H9 (cell line): ENCODE measurements at regions not wholly inside any gene's neighbourhood (a gene's known extent, or its start where the extent isn't known, plus 50 kb on each side); places are given as distances from the start of the nearest gene placed in this dataset.

Experiments used
- DNase-seq: peaks from one replicate; pipeline ENCODE4 v3.0.0-alpha.2; 2017
- H2AFZ ChIP-seq: one replicate; pipeline ENCODE4 v1.6.1; 2013; ENCODE audit warnings: mild to moderate bottlenecking, low read length, control low read depth, moderate library complexity
- H2AK5ac ChIP-seq: 2 replicates; pipeline ENCODE4 v1.6.1; 2013; ENCODE audit warnings: low read length, control low read depth, mixed read lengths; ENCODE audit not compliant: insufficient read length
- H2BK120ac ChIP-seq: one replicate; pipeline ENCODE4 v1.6.1; 2013; ENCODE audit warnings: low read depth, mild to moderate bottlenecking, low read length, control low read depth, inconsistent platforms; ENCODE audit not compliant: poor library complexity, severe bottlenecking
- H2BK12ac ChIP-seq: 2 replicates; pipeline ENCODE4 v1.6.1; 2013; ENCODE audit warnings: low read length, control low read depth, mixed read lengths, low read depth; ENCODE audit not compliant: insufficient read length
- H2BK15ac ChIP-seq: 2 replicates; pipeline ENCODE4 v1.6.1; 2013; ENCODE audit warnings: low read depth, low read length, control low read depth
- H2BK20ac ChIP-seq: one replicate; pipeline ENCODE4 v1.6.1; 2013; ENCODE audit warnings: low read depth, mild to moderate bottlenecking, low read length, control low read depth, inconsistent platforms; ENCODE audit not compliant: poor library complexity, severe bottlenecking
- H2BK5ac ChIP-seq: 2 replicates; pipeline ENCODE4 v1.6.1; 2013; ENCODE audit warnings: low read length, control low read depth, mixed read lengths; ENCODE audit not compliant: insufficient read length
- H3K14ac ChIP-seq: 2 replicates; pipeline ENCODE4 v1.6.1; 2013; ENCODE audit warnings: low read length, control low read depth; ENCODE audit not compliant: insufficient read depth
- H3K18ac ChIP-seq: 2 replicates; pipeline ENCODE4 v1.6.1; 2013; ENCODE audit warnings: low read depth, mild to moderate bottlenecking, mixed read lengths, low read length, control low read depth; ENCODE audit not compliant: insufficient read length
- H3K23ac ChIP-seq: 2 replicates; pipeline ENCODE4 v1.6.1; 2013; ENCODE audit warnings: low read length, control low read depth, mixed read lengths, low read depth; ENCODE audit not compliant: insufficient read length
- H3K23me2 ChIP-seq: 2 replicates; pipeline ENCODE4 v1.6.1; 2013; ENCODE audit warnings: low read depth, mild to moderate bottlenecking, mixed read lengths, low read length, control low read depth; ENCODE audit not compliant: insufficient read length, poor library complexity, severe bottlenecking
- H3K27ac ChIP-seq: 2 replicates; pipeline ENCODE4 v1.5.1; 2013; ENCODE audit warnings: low read length, control low read depth, mixed read lengths, low read depth; ENCODE audit not compliant: insufficient read length
- H3K27me3 ChIP-seq: 2 replicates; pipeline ENCODE4 v1.6.1; 2013; ENCODE audit warnings: low read length, control low read depth, inconsistent platforms; ENCODE audit not compliant: insufficient read depth
- H3K4ac ChIP-seq: 2 replicates; pipeline ENCODE4 v1.6.1; 2013; ENCODE audit warnings: low read depth, mild to moderate bottlenecking, control low read depth, inconsistent platforms, low read length, moderate library complexity
- H3K4me1 ChIP-seq: 2 replicates; pipeline ENCODE4 v1.6.1; 2013; ENCODE audit warnings: low read length, control low read depth, inconsistent platforms; ENCODE audit not compliant: insufficient read depth
- H3K4me2 ChIP-seq: 2 replicates; pipeline ENCODE4 v1.6.1; 2013; ENCODE audit warnings: low read length, control low read depth, mixed read lengths; ENCODE audit not compliant: insufficient read length, insufficient read depth
- H3K56ac ChIP-seq: 2 replicates; pipeline ENCODE4 v1.6.1; 2013; ENCODE audit warnings: low read depth, mild to moderate bottlenecking, mixed read lengths, low read length, control low read depth; ENCODE audit not compliant: insufficient read length
- H3K79me1 ChIP-seq: 2 replicates; pipeline ENCODE4 v1.6.1; 2013; ENCODE audit warnings: low read depth, mild to moderate bottlenecking, moderate library complexity, low read length, control low read depth, inconsistent platforms; ENCODE audit not compliant: insufficient read depth, poor library complexity, severe bottlenecking
- H3K79me2 ChIP-seq: 2 replicates; pipeline ENCODE4 v1.6.1; 2013; ENCODE audit warnings: low read length, control low read depth, inconsistent platforms; ENCODE audit not compliant: insufficient read depth
- H3K9ac ChIP-seq: 2 replicates; pipeline ENCODE4 v1.6.1; 2013; ENCODE audit warnings: low read length, control low read depth, mixed read lengths; ENCODE audit not compliant: insufficient read length; ENCODE audit errors: extremely low read depth
- H3K9me3 ChIP-seq: one replicate; pipeline ENCODE4 v1.6.1; 2013; ENCODE audit warnings: low read depth, low read length, inconsistent platforms; ENCODE audit not compliant: control insufficient read depth
- H3T11ph ChIP-seq: one replicate; pipeline ENCODE4 v1.6.1; 2013; ENCODE audit warnings: mild to moderate bottlenecking, low read length, control low read depth, inconsistent platforms
- H4K20me1 ChIP-seq: one replicate; pipeline ENCODE4 v1.6.1; 2013; ENCODE audit not compliant: control insufficient read depth, insufficient read length, insufficient read depth
- H4K5ac ChIP-seq: 2 replicates; pipeline ENCODE4 v1.6.1; 2013; ENCODE audit warnings: low read depth, mild to moderate bottlenecking, mixed read lengths, low read length, control low read depth; ENCODE audit not compliant: insufficient read length
- H4K8ac ChIP-seq: replicated peaks from 2 replicates; pipeline ENCODE4 v1.6.1; 2013; ENCODE audit warnings: low read length, control low read depth, mixed read lengths, low read depth; ENCODE audit not compliant: insufficient read length
- H4K91ac ChIP-seq: 2 replicates; pipeline ENCODE4 v1.6.1; 2013; ENCODE audit warnings: low read depth, mild to moderate bottlenecking, moderate library complexity, mixed read lengths, low read length, control low read depth; ENCODE audit not compliant: insufficient read length
- H3K27ac Mint-ChIP-seq, 3 experiments: 2 replicates in 2 of 3; 3 replicates in 1 of 3; pipeline ENCODE4 v1.8.0; 2020 to 2021; ENCODE audit warnings: mixed read lengths in 3 of 3, mild to moderate bottlenecking in 1 of 3, moderate library complexity in 1 of 3
- H3K27me3 Mint-ChIP-seq: 2 replicates; pipeline ENCODE4 v1.8.0; 2021; ENCODE audit warnings: low read depth, mild to moderate bottlenecking, moderate library complexity, mixed read lengths
- H3K36me3 Mint-ChIP-seq, 3 experiments: 2 replicates in 2 of 3; 3 replicates in 1 of 3; pipeline ENCODE4 v1.8.0; 2020 to 2021; ENCODE audit warnings: low read depth in 3 of 3, mixed read lengths in 3 of 3; ENCODE audit not compliant: insufficient read depth in 1 of 3
- H3K4me1 Mint-ChIP-seq, 2 experiments: 2 replicates each; pipeline ENCODE4 v1.8.0; 2020; ENCODE audit warnings: mixed read lengths in 2 of 2
- H3K4me3 Mint-ChIP-seq, 2 experiments: 2 replicates in 1 of 2; 3 replicates in 1 of 2; pipeline ENCODE4 v1.8.0; 2020 to 2021; ENCODE audit warnings: mild to moderate bottlenecking in 2 of 2, mixed read lengths in 2 of 2, moderate library complexity in 1 of 2
- H3K9me3 Mint-ChIP-seq, 2 experiments: 2 replicates in 1 of 2; 3 replicates in 1 of 2; pipeline ENCODE4 v1.8.0; 2020; ENCODE audit warnings: mild to moderate bottlenecking in 2 of 2, mixed read lengths in 2 of 2, moderate library complexity in 1 of 2
- CTCF ChIP-seq: fragments of 200-600 bp; sonication (generic); conservative IDR thresholded peaks from 3 replicates; pipeline ENCODE4 v1.8.0; 2021; ENCODE audit warnings: antibody characterized with exemption, mild to moderate bottlenecking
- WGBS: extraction: QIAGEN DNeasy Blood & Tissue Kit; methylation state at CpG from one replicate; pipeline ENCODE4 v1.1.7; 2013; ENCODE audit warnings: missing lambda C conversion rate, low lambda C conversion rate, mixed read lengths; ENCODE audit not compliant: insufficient read length; ENCODE audit errors: extremely low coverage; 5-methylcytosine and 5-hydroxymethylcytosine counted together

DNA sequence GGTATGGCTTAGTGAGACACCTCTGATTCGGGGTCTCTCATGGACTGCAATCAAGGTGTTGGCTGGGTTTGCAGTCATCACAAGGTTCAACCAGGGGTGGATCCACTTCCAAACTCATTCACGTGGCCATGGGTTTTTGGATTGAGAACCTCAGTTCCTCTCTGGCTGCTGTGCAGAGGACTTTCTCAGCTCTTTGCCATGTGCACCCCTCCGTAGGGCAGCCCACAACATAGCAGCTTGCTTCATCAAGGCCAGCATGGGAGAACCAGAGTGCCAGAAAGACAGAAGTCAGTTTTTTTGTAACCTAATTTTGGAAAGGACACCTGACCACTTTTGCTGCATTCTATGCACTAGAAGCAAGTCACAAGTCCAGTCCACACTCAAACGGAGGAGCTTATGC is 154.9 kb downstream of the PJA1 start:
- TF ChIP-seq CTCF, result no peak
- Histone ChIP-seq H3T11ph (no peak overlapping the region), H2BK20ac (no peak overlapping the region), H2AFZ (no peak overlapping the region), H3K4ac (no peak overlapping the region), H3K27me3 (no peaks in the 10 kb centered on the region), H3K4me1 (no peaks in the 10 kb centered on the region), H3K18ac (no peak overlapping the region), H2BK12ac (no peak overlapping the region), H4K20me1 (no peaks in the 10 kb centered on the region), H2AK5ac (no peak overlapping the region), H3K4me2 (no peak overlapping the region), H4K91ac (no peak overlapping the region), H3K56ac (no peak overlapping the region), H4K8ac (no peak overlapping the region), H3K9me3 (no peaks in the 10 kb centered on the region), H3K79me2 (no peaks in the 10 kb centered on the region), H2BK15ac (no peak overlapping the region), H3K23me2 (no peaks in the 10 kb centered on the region), H3K27ac (no peak overlapping the region), H3K23ac (no peak overlapping the region), H2BK5ac (no peak overlapping the region), H3K9ac (no peak overlapping the region), H2BK120ac (no peak overlapping the region), H3K79me1 (no peaks in the 10 kb centered on the region), H3K14ac (no peak overlapping the region), H4K5ac (no peak overlapping the region)
- Mint-ChIP-seq H3K4me1 (peaks cover 3 to 6% of the 10 kb centered on the region in 2 experiments; a peak in 2 of 4 replicates), H3K9me3 (peaks cover 54 to 71% of the 10 kb centered on the region in 2 experiments), H3K4me3 (no peak overlapping the region), H3K27ac (no peak overlapping the region), H3K27me3 (peaks cover 8% of the 10 kb centered on the region), H3K36me3 (peaks cover 0 to 4% (median 0%) of the 10 kb centered on the region in 3 experiments; a peak in 3 of 7 replicates)
- no peak for DNase-seq
- no CpG with 5 or more reads among the region's 4 CpGs for WGBS
